ENCODE measurements at regions not wholly inside any gene's neighbourhood (a gene's known extent, or its start where the extent isn't known, plus 50 kb on each side); places are given as distances from the start of the nearest gene placed in this dataset.
"Not testable (repeated sequence)": the region's sequence is repeated elsewhere in the genome, so short reads cannot be mapped to it uniquely, and the experiment has no call there.

GRCh38 chr7:149579365-149579764 lies 81.8 kb upstream of the ZNF746 start:
- TF ChIP-seq POLR2A (IDR thresholded peaks at IDR 0.05; ENCODE audit: low read length); GATA1 (IDR thresholded peaks at IDR 0.05; ENCODE audit: low read depth, low read length): not testable (repeated sequence)
